NT2/D1 (cell line): ENCODE measurements at regions not wholly inside any gene's neighbourhood (a gene's known extent, or its start where the extent isn't known, plus 50 kb on each side); places are given as distances from the start of the nearest gene placed in this dataset.

Experiments
- YY1 ChIP-seq: IDR thresholded peaks from 2 replicates; pipeline ENCODE4 v1.6.1; 2011; ENCODE audit not compliant: insufficient read length, insufficient read depth
- ZNF274 ChIP-seq: IDR thresholded peaks from 2 replicates; pipeline ENCODE4 v1.6.1; 2011; ENCODE audit warnings: mild to moderate bottlenecking, low read depth, low read length

- no peak for TF ChIP-seq ZNF274
- no peak for TF ChIP-seq YY1
Measured at GRCh38 chr7:119936836-119937235, 336.1 kb upstream of the KCND2 start.
